ENCODE measurements at regions not wholly inside any gene's neighbourhood (a gene's known extent, or its start where the extent isn't known, plus 50 kb on each side); places are given as distances from the start of the nearest gene placed in this dataset.

DNA sequence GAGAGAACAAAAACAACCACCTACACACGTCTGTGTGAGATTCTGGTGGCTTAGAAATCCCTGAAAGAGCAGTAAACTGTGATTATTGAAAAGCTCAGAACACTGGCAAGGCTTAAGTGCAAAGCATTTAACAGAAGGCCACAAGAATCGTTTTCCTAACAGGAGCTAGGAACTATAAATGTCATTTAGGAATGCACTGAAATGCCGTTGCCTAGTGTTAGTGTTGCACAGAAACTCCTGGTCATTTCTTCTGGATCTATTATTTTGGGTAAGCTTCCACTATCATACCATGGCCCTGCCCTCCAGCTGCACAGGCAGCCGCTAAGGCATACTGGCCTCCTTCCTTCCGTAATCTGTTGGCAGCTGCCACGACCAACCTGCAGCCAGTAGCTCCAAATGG lies 923.2 kb downstream of the NLGN4X start:
- no peaks in the 10 kb centered on the region for H4K20me1 ChIP-seq (ENCODE audit: control insufficient read depth, extremely low read depth, insufficient read depth, low read length)
- H3K27ac ChIP-seq (ENCODE audit: control insufficient read depth, insufficient read depth, low read length): no peak overlapping the region
- H3K36me3 ChIP-seq (ENCODE audit: control insufficient read depth in 2 of 2, extremely low read depth in 1 of 2, insufficient read depth in 2 of 2, low read length in 2 of 2): no peaks in the 10 kb centered on the region
- H2AFZ ChIP-seq (ENCODE audit: control insufficient read depth, low read length): no peak overlapping the region
- no peaks in the 10 kb centered on the region for H3K4me1 ChIP-seq (ENCODE audit: control insufficient read depth, extremely low read depth, insufficient read depth, low read length)
- no peaks in the 10 kb centered on the region for H3K79me2 ChIP-seq (ENCODE audit: control insufficient read depth, insufficient read depth, low read length)
- H3K9me3 ChIP-seq (ENCODE audit: control insufficient read depth, low read depth, low read length): no peaks in the 10 kb centered on the region
- DNase-seq (ENCODE audit: low read depth, low spot score) (no peak), FAIRE-seq (no peak)
- TF ChIP-seq EZH2 (IDR thresholded peaks at IDR 0.05; ENCODE audit: low read length): no peak
- TF ChIP-seq, protein P1, sequence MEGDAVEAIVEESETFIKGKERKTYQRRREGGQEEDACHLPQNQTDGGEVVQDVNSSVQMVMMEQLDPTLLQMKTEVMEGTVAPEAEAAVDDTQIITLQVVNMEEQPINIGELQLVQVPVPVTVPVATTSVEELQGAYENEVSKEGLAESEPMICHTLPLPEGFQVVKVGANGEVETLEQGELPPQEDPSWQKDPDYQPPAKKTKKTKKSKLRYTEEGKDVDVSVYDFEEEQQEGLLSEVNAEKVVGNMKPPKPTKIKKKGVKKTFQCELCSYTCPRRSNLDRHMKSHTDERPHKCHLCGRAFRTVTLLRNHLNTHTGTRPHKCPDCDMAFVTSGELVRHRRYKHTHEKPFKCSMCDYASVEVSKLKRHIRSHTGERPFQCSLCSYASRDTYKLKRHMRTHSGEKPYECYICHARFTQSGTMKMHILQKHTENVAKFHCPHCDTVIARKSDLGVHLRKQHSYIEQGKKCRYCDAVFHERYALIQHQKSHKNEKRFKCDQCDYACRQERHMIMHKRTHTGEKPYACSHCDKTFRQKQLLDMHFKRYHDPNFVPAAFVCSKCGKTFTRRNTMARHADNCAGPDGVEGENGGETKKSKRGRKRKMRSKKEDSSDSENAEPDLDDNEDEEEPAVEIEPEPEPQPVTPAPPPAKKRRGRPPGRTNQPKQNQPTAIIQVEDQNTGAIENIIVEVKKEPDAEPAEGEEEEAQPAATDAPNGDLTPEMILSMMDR (optimal IDR thresholded peaks at IDR 0.05 in 1 of 3, IDR thresholded peaks at IDR 0.05 in 1 of 3, conservative IDR thresholded peaks at IDR 0.05 in 1 of 3; ENCODE audit: extremely low read depth in 1 of 3, insufficient read depth in 2 of 3, low read length in 3 of 3): no peak
- no peaks in the 10 kb centered on the region for H3K9me1 ChIP-seq (ENCODE audit: control insufficient read depth, extremely low read depth, insufficient read depth, low read length)
- no peak overlapping the region for H3K4me2 ChIP-seq (ENCODE audit: control insufficient read depth, extremely low read depth, insufficient read depth, low read depth, low read length)
- dilution Hi-C loops (cut with MboI; ENCODE audit: extremely low pct_ligation_motif_present, low sequenced_read_pairs): no loop called here
- no peaks in the 10 kb centered on the region for H3K27me3 ChIP-seq (ENCODE audit: control insufficient read depth, extremely low read depth, insufficient read depth, low read length)
- H3K4me3 ChIP-seq (ENCODE audit: control insufficient read depth in 2 of 3, extremely low read depth in 1 of 3, insufficient read depth in 2 of 3, low read depth in 1 of 3, low read length in 3 of 3): no peak overlapping the region
- no peak overlapping the region for H3K9ac ChIP-seq (ENCODE audit: control insufficient read depth, extremely low read depth, insufficient read depth, low read length)

DNA sequence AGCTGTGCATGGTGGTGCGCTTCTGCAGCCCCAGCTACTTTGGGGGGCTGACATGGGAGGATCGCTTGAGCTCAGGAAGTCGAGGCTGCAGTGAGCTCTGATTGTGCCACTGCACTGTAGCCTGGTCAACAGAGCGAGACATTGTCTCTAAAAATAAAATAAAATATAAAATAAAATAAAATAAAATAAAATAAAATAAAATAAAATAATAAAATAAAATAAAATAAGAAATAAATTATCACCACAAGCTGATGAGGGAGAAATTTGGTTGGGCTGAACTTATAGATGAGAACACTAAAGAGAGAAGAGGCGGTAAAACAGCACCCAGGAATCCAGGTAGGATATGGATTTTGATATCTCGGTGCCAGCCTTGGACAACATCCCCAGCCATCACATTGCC lies 933.7 kb downstream of the NLGN4X start:
- dilution Hi-C loops (cut with MboI; ENCODE audit: extremely low pct_ligation_motif_present, low sequenced_read_pairs): no loop called here
- H4K20me1 ChIP-seq (ENCODE audit: control insufficient read depth, extremely low read depth, insufficient read depth, low read length): no peaks in the 10 kb centered on the region
- H3K79me2 ChIP-seq (ENCODE audit: control insufficient read depth, insufficient read depth, low read length): no peaks in the 10 kb centered on the region
- H3K36me3 ChIP-seq (ENCODE audit: control insufficient read depth in 2 of 2, extremely low read depth in 1 of 2, insufficient read depth in 2 of 2, low read length in 2 of 2): no peaks in the 10 kb centered on the region
- DNase-seq (ENCODE audit: low read depth, low spot score) (no peak), FAIRE-seq (no peak)
- TF ChIP-seq EZH2 (IDR thresholded peaks at IDR 0.05; ENCODE audit: low read length): no peak
- TF ChIP-seq, protein P1 (optimal IDR thresholded peaks at IDR 0.05 in 1 of 3, IDR thresholded peaks at IDR 0.05 in 1 of 3, conservative IDR thresholded peaks at IDR 0.05 in 1 of 3; ENCODE audit: extremely low read depth in 1 of 3, insufficient read depth in 2 of 3, low read length in 3 of 3): no peak
- no peak overlapping the region for H2AFZ ChIP-seq (ENCODE audit: control insufficient read depth, low read length)
- H3K4me3 ChIP-seq (ENCODE audit: control insufficient read depth in 2 of 3, extremely low read depth in 1 of 3, insufficient read depth in 2 of 3, low read depth in 1 of 3, low read length in 3 of 3): no peak overlapping the region
- peaks cover 2% of the 10 kb centered on the region for H3K9me3 ChIP-seq (ENCODE audit: control insufficient read depth, low read depth, low read length)
- H3K9me1 ChIP-seq (ENCODE audit: control insufficient read depth, extremely low read depth, insufficient read depth, low read length): no peaks in the 10 kb centered on the region
- no peak overlapping the region for H3K27ac ChIP-seq (ENCODE audit: control insufficient read depth, insufficient read depth, low read length)
- no peaks in the 10 kb centered on the region for H3K4me1 ChIP-seq (ENCODE audit: control insufficient read depth, extremely low read depth, insufficient read depth, low read length)
- H3K4me2 ChIP-seq (ENCODE audit: control insufficient read depth, extremely low read depth, insufficient read depth, low read depth, low read length): no peak overlapping the region
- H3K27me3 ChIP-seq (ENCODE audit: control insufficient read depth, extremely low read depth, insufficient read depth, low read length): no peaks in the 10 kb centered on the region
- no peak overlapping the region for H3K9ac ChIP-seq (ENCODE audit: control insufficient read depth, extremely low read depth, insufficient read depth, low read length)
